Mucosa of descending colon (tissue), 3 donors: ENCODE measurements at regions not wholly inside any gene's neighbourhood (a gene's known extent, or its start where the extent isn't known, plus 50 kb on each side); places are given as distances from the start of the nearest gene placed in this dataset.

Source experiments
- ATAC-seq: fragments of 200-7000 bp; cut with Tn5 transposase; one replicate; pipeline ENCODE4 v1.9.1; 2020; ENCODE audit warnings: mild to moderate bottlenecking, moderate library complexity
- DNase-seq, 3 donors: peaks; one replicate each; pipeline ENCODE4 v3.0.0-alpha.2; 2020
- H3K36me3 ChIP-seq: fragments of 200-600 bp; one replicate; pipeline ENCODE4 v1.8.0; 2021; ENCODE audit warnings: low read depth, mild to moderate bottlenecking
- H3K4me1 ChIP-seq: fragments of 200-600 bp; one replicate; pipeline ENCODE4 v1.8.0; 2021; ENCODE audit warnings: low read depth, mild to moderate bottlenecking
- H3K4me3 ChIP-seq: fragments of 200-600 bp; one replicate; pipeline ENCODE4 v1.8.0; 2021; ENCODE audit warnings: mild to moderate bottlenecking
- H3K9me3 ChIP-seq: fragments of 200-600 bp; one replicate; pipeline ENCODE4 v1.8.0; 2021; ENCODE audit warnings: mild to moderate bottlenecking
- CTCF ChIP-seq: fragments of 200-600 bp; IDR thresholded peaks from one replicate; pipeline ENCODE4 v1.8.0; 2022; ENCODE audit warnings: antibody characterized with exemption, mild to moderate bottlenecking
- intact Hi-C, 2 donors: fragments of 100-400 bp; cut with DNase I in 1 of 2; cut with micrococcal nuclease in 1 of 2; formaldehyde crosslinking; loops; one replicate each; pipeline versions ENCODE4 v1.11.0 to v1.11.1; 2022; cut with DNase I, micrococcal nuclease
- donor health status: DM: no; HTN: no; CAD: no; lungs with moderate emphysema.
- donor health status: DM: no; HTN: no; CAD: no.
- donor health status: DM: no; HTN: yes; CAD: no.

DNA sequence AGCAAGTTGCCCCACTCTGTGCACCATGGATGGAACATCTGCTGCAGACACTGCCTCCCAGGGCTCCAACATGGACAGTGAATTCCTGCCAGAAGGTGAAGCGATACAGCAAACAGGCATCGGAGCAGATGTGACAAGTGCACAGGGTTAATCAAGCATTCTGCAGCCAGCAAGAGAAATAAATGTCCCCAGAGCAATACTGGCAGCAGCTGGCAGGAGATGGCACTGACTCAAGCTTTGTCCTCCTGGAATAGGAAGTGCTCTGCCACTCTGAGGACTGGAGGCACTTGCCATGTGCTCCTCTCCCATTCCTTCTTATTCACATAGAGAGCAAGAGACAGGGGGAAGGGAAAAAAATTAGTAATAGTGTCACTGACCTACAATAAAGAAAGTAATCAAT, 402.7 kb upstream of the DAB1 start:
- no peaks in the 10 kb centered on the region for H3K4me1 ChIP-seq
- DNase-seq = no peak
- H3K4me3 ChIP-seq = no peak overlapping the region
- intact Hi-C loops = no loop called here
- H3K9me3 ChIP-seq = no peaks in the 10 kb centered on the region
- TF ChIP-seq CTCF = no peak
- no peak for ATAC-seq
- H3K36me3 ChIP-seq = no peaks in the 10 kb centered on the region

GRCh38 chr1:57824535-57824934, 400.7 kb upstream of the DAB1 start:
- Histone ChIP-seq H3K4me3 (no peak overlapping the region), H3K4me1 (no peaks in the 10 kb centered on the region), H3K9me3 (no peaks in the 10 kb centered on the region), H3K36me3 (no peaks in the 10 kb centered on the region)
- DNase-seq (no peak), ATAC-seq (no peak)
- intact Hi-C loops = no loop called here
- TF ChIP-seq CTCF = no peak

- H3K9me3 ChIP-seq = no peaks in the 10 kb centered on the region
- H3K4me3 ChIP-seq = no peak overlapping the region
- no peak for DNase-seq
- H3K4me1 ChIP-seq = no peaks in the 10 kb centered on the region
- intact Hi-C loops = no loop called here
- no peaks in the 10 kb centered on the region for H3K36me3 ChIP-seq
- TF ChIP-seq CTCF = no peak
- no peak for ATAC-seq
Observed at GRCh38 chr1:57820356-57821095, 396.7 kb upstream of the DAB1 start.

GRCh38 chr1:57819893-57820292, 396.0 kb upstream of the DAB1 start:
- Histone ChIP-seq H3K36me3 (no peaks in the 10 kb centered on the region), H3K4me1 (no peaks in the 10 kb centered on the region), H3K4me3 (no peak overlapping the region), H3K9me3 (no peaks in the 10 kb centered on the region)
- DNase-seq (no peak), ATAC-seq (no peak)
- TF ChIP-seq CTCF = no peak
- intact Hi-C loops = no loop called here

DNA sequence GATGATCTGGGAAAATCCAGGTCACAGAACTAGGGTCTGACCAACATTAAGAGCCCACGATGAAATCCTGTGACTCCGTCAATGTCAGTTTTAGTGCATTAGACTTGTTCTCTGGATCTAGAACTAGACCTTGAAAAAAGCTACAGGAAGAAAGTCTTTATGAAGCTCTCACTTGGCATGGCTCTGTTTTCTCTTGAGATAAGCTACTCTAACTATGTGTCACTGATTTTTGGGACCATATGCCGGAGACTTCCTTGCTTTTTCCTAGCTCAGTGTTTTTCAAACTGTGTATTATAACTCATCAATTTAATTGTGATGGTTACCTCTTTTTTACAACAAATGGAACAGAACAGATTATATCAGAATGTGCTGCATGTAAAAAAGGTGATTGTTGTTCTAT, 379.7 kb upstream of the DAB1 start:
- no peaks in the 10 kb centered on the region for H3K36me3 ChIP-seq
- no peak overlapping the region for H3K4me3 ChIP-seq
- H3K9me3 ChIP-seq = no peaks in the 10 kb centered on the region
- ATAC-seq (no peak), DNase-seq (no peak)
- intact Hi-C loops = no loop called here
- no peak for TF ChIP-seq CTCF
- H3K4me1 ChIP-seq = no peaks in the 10 kb centered on the region

DNA sequence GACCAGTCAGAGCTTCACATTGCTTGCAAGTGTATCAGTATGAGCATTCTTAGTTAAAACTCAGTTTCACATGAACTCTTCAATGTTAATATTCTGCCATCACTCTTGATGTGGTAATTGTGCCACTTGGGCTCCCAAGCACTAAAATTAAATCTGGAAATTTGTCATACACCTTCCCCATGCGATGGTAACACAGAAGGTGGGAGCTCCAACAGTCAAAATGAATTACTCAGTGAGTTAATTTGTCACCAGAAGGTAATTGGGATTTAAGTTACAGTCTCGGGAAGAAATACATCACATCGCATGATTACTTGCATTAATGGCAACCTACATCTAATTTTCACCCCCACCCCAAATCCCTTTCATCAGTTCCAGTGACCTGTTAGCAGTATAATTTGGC, 376.5 kb upstream of the DAB1 start:
- H3K4me1 ChIP-seq = no peaks in the 10 kb centered on the region
- no peak for TF ChIP-seq CTCF
- H3K9me3 ChIP-seq = no peaks in the 10 kb centered on the region
- intact Hi-C loops = no loop called here
- H3K4me3 ChIP-seq = no peak overlapping the region
- H3K36me3 ChIP-seq = no peaks in the 10 kb centered on the region
- ATAC-seq = no peak
- DNase-seq = no peak
